HepG2 (cell line): ENCODE measurements at regions not wholly inside any gene's neighbourhood (a gene's known extent, or its start where the extent isn't known, plus 50 kb on each side); places are given as distances from the start of the nearest gene placed in this dataset.

Source experiments
- ATAC-seq: fragments of 200-7000 bp; cut with Tn5 transposase; 3 replicates; pipeline ENCODE4 v1.9.1; 2020; ENCODE audit warnings: mild to moderate bottlenecking, moderate library complexity
- BruUV-seq: library from RNA; stranded (reverse); fragments of 400-500 nt; replicated peaks from 2 replicates; lab custom pipeline; 2021; lab: Mats Ljungman, UMichigan
- CTCF ChIA-PET: fragments of 300-600 bp; formaldehyde crosslinking; extraction: SDS; loops from one replicate; lab custom pipeline; 2021; ENCODE audit warnings: low total read pairs, inconsistent platforms, low intra/inter-chr PET ratio; lab: Yijun Ruan, JAX
- POLR2A ChIA-PET: fragments of 350-600 bp; sonication (Branson Sonifier 250); formaldehyde crosslinking; loops from one replicate; lab custom pipeline; 2020; ENCODE audit warnings: antibody characterized with exemption, inconsistent platforms; lab: Yijun Ruan, JAX
- DNase-seq: peaks from one replicate; pipeline ENCODE4 v3.0.0-alpha.2; 2015; ENCODE audit warnings: low spot score
- FAIRE-seq: peaks from 3 replicates; lab custom pipeline; 2011; peaks lifted over from hg19 to GRCh38; lab: Jason Lieb, UNC
- H2AFZ ChIP-seq: one replicate; pipeline ENCODE4 v1.6.1; 2011; ENCODE audit warnings: low read length, inconsistent platforms
- H3K27ac ChIP-seq: fragments of 300-600 bp; 3 replicates; pipeline ENCODE4 v1.8.0; 2011; ENCODE audit warnings: mixed run types, mild to moderate bottlenecking, mixed read lengths, low read length, inconsistent platforms; ENCODE audit not compliant: insufficient read depth; ENCODE audit errors: extremely low read length
- H3K27me3 ChIP-seq, 2 experiments: fragments of 200-600 bp in 1 of 2; 2 replicates in 1 of 2; 3 replicates in 1 of 2; pipeline versions ENCODE4 v1.6.0 to v1.8.0; 2011; ENCODE audit warnings: low read length in 2 of 2, mild to moderate bottlenecking in 2 of 2, moderate library complexity in 2 of 2, inconsistent platforms in 1 of 2; ENCODE audit not compliant: insufficient read depth in 2 of 2, control insufficient read depth in 1 of 2
- H3K36me3 ChIP-seq, 2 experiments: fragments of 200-600 bp in 1 of 2; replicated peaks in 1 of 2; 2 replicates in 1 of 2; 3 replicates in 1 of 2; pipeline versions ENCODE4 v1.5.1 to v1.8.0; 2011; ENCODE audit warnings: low read length in 2 of 2, inconsistent platforms in 1 of 2; ENCODE audit not compliant: insufficient read depth in 2 of 2, control insufficient read depth in 1 of 2
- H3K4me1 ChIP-seq: 2 replicates; pipeline ENCODE4 v1.5.1; 2012; ENCODE audit warnings: low read length, inconsistent platforms; ENCODE audit not compliant: insufficient read depth
- H3K4me2 ChIP-seq: 2 replicates; pipeline ENCODE4 v1.6.0; 2011; ENCODE audit warnings: low read depth, low read length, inconsistent platforms
- H3K4me3 ChIP-seq, 3 experiments: fragments of 200-600 bp in 1 of 3; sonication (generic), shearing (Covaris generic) in 1 of 3; replicated peaks in 1 of 3; 2 replicates each; pipeline ENCODE4 v1.5.1; 2011 to 2016; ENCODE audit warnings: low read length in 3 of 3, inconsistent platforms in 2 of 3, low read depth in 2 of 3, mild to moderate bottlenecking in 2 of 3, control low read depth in 1 of 3, mixed read lengths in 1 of 3; ENCODE audit not compliant: insufficient read depth in 1 of 3
- H3K79me2 ChIP-seq: one replicate; pipeline ENCODE4 v1.6.1; 2011; ENCODE audit warnings: low read length, inconsistent platforms; ENCODE audit not compliant: insufficient read depth
- H3K9ac ChIP-seq: 2 replicates; pipeline ENCODE4 v1.6.0; 2011; ENCODE audit warnings: mild to moderate bottlenecking, low read depth, low read length, inconsistent platforms; ENCODE audit not compliant: insufficient read depth
- H3K9me3 ChIP-seq: 2 replicates; pipeline ENCODE4 v1.5.1; 2012; ENCODE audit warnings: mild to moderate bottlenecking, low read length
- H4K20me1 ChIP-seq: 2 replicates; pipeline ENCODE4 v1.6.0; 2011; ENCODE audit warnings: inconsistent platforms, mild to moderate bottlenecking, low read length, moderate library complexity; ENCODE audit not compliant: insufficient read depth
- ELF1 ChIP-seq: sonication (generic); formaldehyde crosslinking; IDR thresholded peaks from 2 replicates; pipeline ENCODE4 v1.4.0; 2020; ENCODE audit warnings: missing genetic modification reagents
- HNRNPUL1 ChIP-seq: fragments of 200-400 bp; formaldehyde crosslinking; IDR thresholded peaks from 2 replicates; pipeline ENCODE4 v1.6.1; 2017; ENCODE audit warnings: low read depth, mild to moderate bottlenecking, low read length, moderate library complexity
- SMAD1 ChIP-seq: sonication (generic); formaldehyde crosslinking; IDR thresholded peaks from 2 replicates; pipeline ENCODE4 v1.4.0; 2020; ENCODE audit warnings: missing genetic modification reagents, low read depth, mild to moderate bottlenecking, borderline replicate concordance
- SP5 ChIP-seq: IDR thresholded peaks from 2 replicates; pipeline ENCODE4 v1.6.1; 2016; ENCODE audit warnings: low read depth, borderline replicate concordance
- SUZ12 ChIP-seq: fragments of 150-350 bp; IDR thresholded peaks from 2 replicates; pipeline ENCODE4 v1.6.1; 2014; ENCODE audit warnings: low read depth, low read length
- ZBED4 ChIP-seq: sonication (generic); formaldehyde crosslinking; IDR thresholded peaks from 2 replicates; pipeline ENCODE4 v1.4.0; 2020; ENCODE audit warnings: missing genetic modification reagents, borderline replicate concordance
- ZFAT ChIP-seq: sonication (generic); formaldehyde crosslinking; conservative IDR thresholded peaks from 2 replicates; pipeline ENCODE4 v1.8.1; 2023; ENCODE audit warnings: missing genetic modification reagents, inconsistent platforms
- ZFP82 ChIP-seq: sonication (generic); formaldehyde crosslinking; IDR thresholded peaks from 2 replicates; pipeline ENCODE4 v1.5.1; 2020; ENCODE audit warnings: mild to moderate bottlenecking, missing genetic modification reagents, borderline replicate concordance
- ZKSCAN8 ChIP-seq: IDR thresholded peaks from 2 replicates; pipeline ENCODE4 v1.6.1; 2016; ENCODE audit warnings: borderline replicate concordance, missing genetic modification reagents, missing compliant biosample characterization
- ZNF205 ChIP-seq: IDR thresholded peaks from 2 replicates; pipeline ENCODE4 v1.6.1; 2018; ENCODE audit warnings: missing biosample characterization, missing genetic modification reagents
- ZNF570 ChIP-seq: sonication (generic); formaldehyde crosslinking; IDR thresholded peaks from 2 replicates; pipeline ENCODE4 v1.4.0; 2020; ENCODE audit warnings: mild to moderate bottlenecking, missing genetic modification reagents, borderline replicate concordance
- ZNF7 ChIP-seq: IDR thresholded peaks from 2 replicates; pipeline ENCODE4 v1.6.1; 2016; ENCODE audit warnings: missing biosample characterization, missing genetic modification reagents
- ZNF772 ChIP-seq: sonication (generic); formaldehyde crosslinking; IDR thresholded peaks from 2 replicates; pipeline ENCODE4 v1.5.0; 2020; ENCODE audit warnings: mild to moderate bottlenecking, missing genetic modification reagents
- ZNF777 ChIP-seq: sonication (generic); formaldehyde crosslinking; IDR thresholded peaks from 2 replicates; pipeline ENCODE4 v1.4.0; 2020; ENCODE audit warnings: missing genetic modification reagents
- WGBS: methylation state at CpG from one replicate; pipeline ENCODE4 v1.1.6; 2017; ENCODE audit warnings: low lambda C conversion rate; 5-methylcytosine and 5-hydroxymethylcytosine counted together
- in situ Hi-C: cut with HindIII; loops from 2 replicates; pipeline ENCODE4 v1.10.0; 2017; ENCODE audit warnings: low pct_unique_long_range_greater_than_20kb; ENCODE audit not compliant: extremely low pct_ligation_motif_present
- intact Hi-C: fragments of 100-400 bp; cut with micrococcal nuclease; formaldehyde crosslinking; loops from one replicate; pipeline ENCODE4 v1.10.0; 2022; ENCODE audit not compliant: unreplicated experiment

GRCh38 chrX:5730556-5730955, 498.1 kb downstream of the NLGN4X start:
- POLR2A ChIA-PET: no interaction called here
- no peak overlapping the region for H3K27ac ChIP-seq
- BruUV-seq: no TSS peak
- WGBS: 5% methylated on average over 2 of the region's 2 CpGs
- ATAC-seq (no peak), FAIRE-seq (no peak), DNase-seq (no peak)
- CTCF ChIA-PET: no interaction called here
- H3K36me3 ChIP-seq: no peaks in the 10 kb centered on the region
- peaks cover 55% of the 10 kb centered on the region for H3K9me3 ChIP-seq
- H3K9ac ChIP-seq: no peak overlapping the region
- H3K27me3 ChIP-seq: no peaks in the 10 kb centered on the region
- no peaks in the 10 kb centered on the region for H3K79me2 ChIP-seq
- H3K4me3 ChIP-seq: no peak overlapping the region
- no peaks in the 10 kb centered on the region for H3K4me1 ChIP-seq
- H2AFZ ChIP-seq: no peak overlapping the region
- H4K20me1 ChIP-seq: no peaks in the 10 kb centered on the region
- in situ Hi-C loops: no loop called here
- TF ChIP-seq ZNF772 (CRISPR knock-in tag): no peak
- TF ChIP-seq ZNF777 (CRISPR knock-in tag): no peak
- no peak for TF ChIP-seq ZNF570 (CRISPR knock-in tag)
- TF ChIP-seq ZNF7 (CRISPR knock-in tag): no peak
- TF ChIP-seq ELF1 (CRISPR knock-in tag): no peak
- TF ChIP-seq HNRNPUL1: no peak
- no peak for TF ChIP-seq SP5
- no peak for TF ChIP-seq ZFP82
- TF ChIP-seq SMAD1 (CRISPR knock-in tag): no peak
- TF ChIP-seq ZKSCAN8 (CRISPR knock-in tag): no peak
- TF ChIP-seq ZNF205 (CRISPR knock-in tag): no peak
- intact Hi-C loops: no loop called here
- no peak overlapping the region for H3K4me2 ChIP-seq

GRCh38 chrX:5726224-5726623, 502.4 kb downstream of the NLGN4X start:
- H3K4me3 ChIP-seq: no peak overlapping the region
- intact Hi-C loops: no loop called here
- no peaks in the 10 kb centered on the region for H4K20me1 ChIP-seq
- FAIRE-seq (no peak), ATAC-seq (no peak), DNase-seq (no peak)
- no peaks in the 10 kb centered on the region for H3K27me3 ChIP-seq
- H3K9me3 ChIP-seq: peaks cover 59% of the 10 kb centered on the region
- in situ Hi-C loops: no loop called here
- no peaks in the 10 kb centered on the region for H3K36me3 ChIP-seq
- no peak overlapping the region for H2AFZ ChIP-seq
- POLR2A ChIA-PET: no interaction called here
- CTCF ChIA-PET: no interaction called here
- H3K4me2 ChIP-seq: no peak overlapping the region
- 0% methylated on average over 2 of the region's 5 CpGs for WGBS
- no peaks in the 10 kb centered on the region for H3K79me2 ChIP-seq
- H3K4me1 ChIP-seq: no peaks in the 10 kb centered on the region
- no TSS peak for BruUV-seq
- H3K27ac ChIP-seq: no peak overlapping the region
- H3K9ac ChIP-seq: no peak overlapping the region
- TF ChIP-seq ZFAT (no peak), SUZ12 (no peak), ZBED4 (CRISPR knock-in tag) (no peak)
